ENCODE measurements at regions not wholly inside any gene's neighbourhood (a gene's known extent, or its start where the extent isn't known, plus 50 kb on each side); places are given as distances from the start of the nearest gene placed in this dataset.
"Not testable (repeated sequence)": the region's sequence is repeated elsewhere in the genome, so short reads cannot be mapped to it uniquely, and the experiment has no call there.

DNA sequence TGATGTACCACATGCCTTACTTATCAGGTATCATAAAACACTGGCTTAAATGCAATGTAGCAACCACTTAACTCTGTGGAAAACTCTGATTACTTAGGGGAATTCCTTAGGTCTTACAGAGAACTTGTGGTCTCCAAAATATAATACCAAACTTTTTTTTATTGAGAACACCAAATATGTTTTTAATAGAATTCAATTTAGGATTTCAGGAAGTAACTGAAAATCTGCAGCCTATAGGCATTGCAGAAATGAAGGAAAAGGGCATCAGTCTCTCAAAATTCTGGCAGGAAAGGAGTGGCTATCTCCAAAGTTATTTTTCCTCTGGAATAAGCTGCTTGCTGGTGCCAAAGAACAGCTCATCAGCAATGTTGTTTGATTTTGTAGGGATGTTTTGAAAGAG, 105.3 kb upstream of the UGP2 start:
- TF ChIP-seq CTCF (IDR thresholded peaks at IDR 0.05; ENCODE audit: unreplicated experiment) = no peak
- no peak for DNase-seq (ENCODE audit: low spot score)
- Mint-ChIP-seq H3K36me3 (ENCODE audit: low read depth, unreplicated experiment) (no peaks in the 10 kb centered on the region), H3K4me1 (ENCODE audit: unreplicated experiment) (peaks cover 8% of the 10 kb centered on the region), H3K9me3 (ENCODE audit: unreplicated experiment) (no peaks in the 10 kb centered on the region), H3K4me3 (ENCODE audit: unreplicated experiment) (no peak overlapping the region), H3K27me3 (ENCODE audit: unreplicated experiment) (no peaks in the 10 kb centered on the region), H3K27ac (ENCODE audit: unreplicated experiment) (no peak overlapping the region)

- no peaks in the 10 kb centered on the region for H3K36me3 Mint-ChIP-seq (ENCODE audit: low read depth, unreplicated experiment)
- TF ChIP-seq CTCF (IDR thresholded peaks at IDR 0.05; ENCODE audit: unreplicated experiment) = no peak
- no peak overlapping the region for H3K4me3 Mint-ChIP-seq (ENCODE audit: unreplicated experiment)
- H3K9me3 Mint-ChIP-seq (ENCODE audit: unreplicated experiment) = no peaks in the 10 kb centered on the region
- no peaks in the 10 kb centered on the region for H3K27me3 Mint-ChIP-seq (ENCODE audit: unreplicated experiment)
- no peak overlapping the region for H3K27ac Mint-ChIP-seq (ENCODE audit: unreplicated experiment)
- no peak for DNase-seq (ENCODE audit: low spot score)
- peaks cover 11% of the 10 kb centered on the region for H3K4me1 Mint-ChIP-seq (ENCODE audit: unreplicated experiment)
These were observed 104.5 kb upstream of the UGP2 start for GRCh38 chr2:63737081-63737751.

- DNase-seq (ENCODE audit: low spot score) = no peak
- no peak overlapping the region for H3K4me3 Mint-ChIP-seq (ENCODE audit: unreplicated experiment)
- peaks cover 11% of the 10 kb centered on the region for H3K4me1 Mint-ChIP-seq (ENCODE audit: unreplicated experiment)
- no peaks in the 10 kb centered on the region for H3K36me3 Mint-ChIP-seq (ENCODE audit: low read depth, unreplicated experiment)
- no peak overlapping the region for H3K27ac Mint-ChIP-seq (ENCODE audit: unreplicated experiment)
- no peaks in the 10 kb centered on the region for H3K27me3 Mint-ChIP-seq (ENCODE audit: unreplicated experiment)
- TF ChIP-seq CTCF (IDR thresholded peaks at IDR 0.05; ENCODE audit: unreplicated experiment) = no peak
- H3K9me3 Mint-ChIP-seq (ENCODE audit: unreplicated experiment) = no peaks in the 10 kb centered on the region
These were observed 103.7 kb upstream of the UGP2 start for GRCh38 chr2:63738019-63738418.

GRCh38 chr2:63739180-63739579, 102.5 kb upstream of the UGP2 start:
- H3K36me3 Mint-ChIP-seq (ENCODE audit: low read depth, unreplicated experiment); H3K27ac Mint-ChIP-seq (ENCODE audit: unreplicated experiment); H3K9me3 Mint-ChIP-seq (ENCODE audit: unreplicated experiment); H3K4me3 Mint-ChIP-seq (ENCODE audit: unreplicated experiment); DNase-seq (ENCODE audit: low spot score); H3K27me3 Mint-ChIP-seq (ENCODE audit: unreplicated experiment): not testable (repeated sequence)
- peaks cover 12% of the 10 kb centered on the region for H3K4me1 Mint-ChIP-seq (ENCODE audit: unreplicated experiment)

DNA sequence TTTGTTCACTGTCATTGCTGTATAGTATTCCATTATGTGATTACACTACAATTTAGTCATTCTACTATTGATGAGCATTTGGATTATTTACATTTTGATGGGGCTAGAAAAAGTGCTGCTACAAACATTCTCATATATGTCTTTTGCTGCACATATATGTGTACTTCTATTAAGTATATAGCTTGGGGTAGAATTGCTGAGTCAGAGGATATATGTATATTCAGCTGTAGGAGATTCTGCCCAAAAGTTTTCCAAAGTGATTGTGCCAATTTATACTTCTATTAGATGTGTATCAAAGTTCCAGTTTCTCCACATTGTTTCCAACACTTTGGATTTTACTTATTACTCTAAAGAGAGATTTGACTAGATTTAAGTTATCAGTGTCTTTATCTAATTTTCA, 101.7 kb upstream of the UGP2 start:
- Mint-ChIP-seq H3K4me3 (ENCODE audit: unreplicated experiment) (no peak overlapping the region), H3K27ac (ENCODE audit: unreplicated experiment) (no peak overlapping the region), H3K4me1 (ENCODE audit: unreplicated experiment) (peaks cover 14% of the 10 kb centered on the region), H3K9me3 (ENCODE audit: unreplicated experiment) (no peaks in the 10 kb centered on the region), H3K36me3 (ENCODE audit: low read depth, unreplicated experiment) (no peaks in the 10 kb centered on the region), H3K27me3 (ENCODE audit: unreplicated experiment) (no peaks in the 10 kb centered on the region)
- TF ChIP-seq CTCF (IDR thresholded peaks at IDR 0.05; ENCODE audit: unreplicated experiment) = no peak
- DNase-seq (ENCODE audit: low spot score) = no peak

All from endothelial cell (in vitro differentiated cells).